ENCODE measurements at regions not wholly inside any gene's neighbourhood (a gene's known extent, or its start where the extent isn't known, plus 50 kb on each side); places are given as distances from the start of the nearest gene placed in this dataset.

GRCh38 chr14:105930572-105930971, 404.2 kb downstream of the TMEM121 start:
- H2AFZ ChIP-seq = no peak overlapping the region
- Mint-ChIP-seq H3K36me3 (ENCODE audit: low read depth) (peaks cover 20% of the 10 kb centered on the region), H3K9me3 (peaks cover 96% of the 10 kb centered on the region), H3K4me3 (no peak overlapping the region), H3K27ac (no peak overlapping the region), H3K4me1 (no peaks in the 10 kb centered on the region), H3K27me3 (ENCODE audit: insufficient read depth, low read depth, poor library complexity) (peaks cover 8% of the 10 kb centered on the region)
- ATAC-seq = no peak
- H3K27ac ChIP-seq (ENCODE audit: low read depth) = no peak overlapping the region
- no peaks in the 10 kb centered on the region for H3K4me1 ChIP-seq (ENCODE audit: insufficient read depth)
- H3K4me2 ChIP-seq = no peak overlapping the region
- no peaks in the 10 kb centered on the region for H3F3A ChIP-seq (replicated peaks; ENCODE audit: low read depth)
- H3K27me3 ChIP-seq (ENCODE audit: insufficient read depth) = no peaks in the 10 kb centered on the region
- no peaks in the 10 kb centered on the region for H3K9me2 ChIP-seq (ENCODE audit: insufficient read depth)
- H3K79me2 ChIP-seq (replicated peaks; ENCODE audit: insufficient read depth) = no peaks in the 10 kb centered on the region
- no peak for DNase-seq (ENCODE audit: low spot score)
- no peak for TF ChIP-seq ZNF462 (CRISPR knock-in tag; IDR thresholded peaks at IDR 0.05)
- no peak for TF ChIP-seq STAT1 (IDR thresholded peaks at IDR 0.05; ENCODE audit: unreplicated experiment)
- no peak for TF ChIP-seq JUNB (IDR thresholded peaks at IDR 0.05; ENCODE audit: unreplicated experiment)
- H4K20me1 ChIP-seq (replicated peaks; ENCODE audit: insufficient read depth) = no peaks in the 10 kb centered on the region
- H3K4me3 ChIP-seq = no peak overlapping the region
- H3K36me3 ChIP-seq (ENCODE audit: insufficient read depth) = peaks cover 6% of the 10 kb centered on the region; the same call in 1 of the 2 replicates

- no peaks in the 10 kb centered on the region for H3K9me2 ChIP-seq (ENCODE audit: insufficient read depth)
- H3K79me2 ChIP-seq (replicated peaks; ENCODE audit: insufficient read depth) = no peaks in the 10 kb centered on the region
- H3K4me1 ChIP-seq (ENCODE audit: insufficient read depth) = no peaks in the 10 kb centered on the region
- no peak overlapping the region for H3K4me3 ChIP-seq
- H3F3A ChIP-seq (replicated peaks; ENCODE audit: low read depth) = no peaks in the 10 kb centered on the region
- peaks cover 97% of the 10 kb centered on the region for H3K9me3 Mint-ChIP-seq
- no peak overlapping the region for H2AFZ ChIP-seq
- H3K4me1 Mint-ChIP-seq = no peaks in the 10 kb centered on the region
- peaks cover 27% of the 10 kb centered on the region for H3K36me3 Mint-ChIP-seq (ENCODE audit: low read depth)
- no peak overlapping the region for H3K27ac Mint-ChIP-seq
- H3K4me3 Mint-ChIP-seq = no peak overlapping the region
- H3K27me3 Mint-ChIP-seq (ENCODE audit: insufficient read depth, low read depth, poor library complexity) = peaks cover 8% of the 10 kb centered on the region
- H3K27ac ChIP-seq (ENCODE audit: low read depth) = no peak overlapping the region
- no peak overlapping the region for H3K4me2 ChIP-seq
- no peaks in the 10 kb centered on the region for H4K20me1 ChIP-seq (replicated peaks; ENCODE audit: insufficient read depth)
- H3K36me3 ChIP-seq (ENCODE audit: insufficient read depth) = peaks cover 6% of the 10 kb centered on the region
- no peaks in the 10 kb centered on the region for H3K27me3 ChIP-seq (ENCODE audit: insufficient read depth)
- DNase-seq (ENCODE audit: low spot score) (no peak), ATAC-seq (no peak)
- TF ChIP-seq POLR2AphosphoS5 (IDR thresholded peaks at IDR 0.05; ENCODE audit: low read depth) (no peak), NANOG (IDR thresholded peaks at IDR 0.05; ENCODE audit: borderline replicate concordance) (no peak), ETS1 (IDR thresholded peaks at IDR 0.05) (no peak), CREB1 (CRISPR knock-in tag; IDR thresholded peaks at IDR 0.05; ENCODE audit: low read depth) (no peak), REST (IDR thresholded peaks at IDR 0.05; ENCODE audit: unreplicated experiment) (no peak), JUNB (IDR thresholded peaks at IDR 0.05; ENCODE audit: unreplicated experiment) (no peak), STAT1 (IDR thresholded peaks at IDR 0.05; ENCODE audit: unreplicated experiment) (no peak)
Observed at GRCh38 chr14:105931808-105932483, 405.6 kb downstream of the TMEM121 start.
